ENCODE measurements at regions not wholly inside any gene's neighbourhood (a gene's known extent, or its start where the extent isn't known, plus 50 kb on each side); places are given as distances from the start of the nearest gene placed in this dataset.

DNA sequence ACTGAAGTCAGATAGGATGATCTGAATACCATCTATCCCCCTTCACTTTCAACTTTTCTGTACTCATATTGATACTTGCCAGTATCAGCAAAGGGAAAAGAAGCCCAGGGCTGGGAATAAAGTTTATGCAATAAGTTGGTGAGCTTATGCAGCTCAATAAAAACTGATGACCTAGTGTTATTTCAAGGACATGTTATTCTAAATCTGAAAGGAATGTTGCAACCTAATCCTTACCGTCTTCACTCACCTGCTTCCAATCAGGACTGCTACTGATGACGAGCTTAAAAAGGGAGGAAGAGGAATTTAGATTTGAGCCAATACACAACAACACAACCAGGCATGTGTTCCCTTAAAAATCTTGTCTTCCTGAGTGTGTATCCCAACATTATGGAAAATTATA, 419.9 kb downstream of the SPRY1 start:
- TF ChIP-seq GATA2 (IDR thresholded peaks at IDR 0.05; ENCODE audit: low read depth, low read length) = no peak
- no peak for TF ChIP-seq GATA3 (IDR thresholded peaks at IDR 0.05; ENCODE audit: low read depth, low read length)

Measured in SH-SY5Y (cell line).